GM21723 (cell line): ENCODE measurements at regions not wholly inside any gene's neighbourhood (a gene's known extent, or its start where the extent isn't known, plus 50 kb on each side); places are given as distances from the start of the nearest gene placed in this dataset.

Experiments
- ATAC-seq: cut with Tn5 transposase; IDR thresholded peaks from one replicate; pipeline ENCODE4 v1.9.1; 2021; ENCODE audit warnings: mild to moderate bottlenecking, moderate library complexity; ENCODE audit not compliant: unreplicated experiment

GRCh38 chr16:62149631-62150030 is 113.4 kb upstream of the CDH8 start:
- ATAC-seq = no peak

- ATAC-seq = no peak
Measured at GRCh38 chr16:62137996-62138395, 101.8 kb upstream of the CDH8 start.

- ATAC-seq = no peak
Measured at GRCh38 chr16:62135911-62136310, 99.7 kb upstream of the CDH8 start.

- no peak for ATAC-seq
Measured at GRCh38 chr16:62135446-62135845, 99.2 kb upstream of the CDH8 start.

GRCh38 chr16:62130101-62130500 is 93.9 kb upstream of the CDH8 start:
- no peak for ATAC-seq

GRCh38 chr16:62105244-62105643 is 69.0 kb upstream of the CDH8 start:
- no peak for ATAC-seq

- ATAC-seq = no peak
Measured at GRCh38 chr16:62102588-62102987, 66.3 kb upstream of the CDH8 start.

GRCh38 chr16:62100651-62101050 is 64.4 kb upstream of the CDH8 start:
- ATAC-seq = no peak

- no peak for ATAC-seq
Measured at GRCh38 chr16:62089715-62090114, 53.5 kb upstream of the CDH8 start.

- ATAC-seq = no peak
Measured at GRCh38 chr16:62088731-62089410, 52.6 kb upstream of the CDH8 start.
